ENCODE measurements at regions not wholly inside any gene's neighbourhood (a gene's known extent, or its start where the extent isn't known, plus 50 kb on each side); places are given as distances from the start of the nearest gene placed in this dataset.

DNA sequence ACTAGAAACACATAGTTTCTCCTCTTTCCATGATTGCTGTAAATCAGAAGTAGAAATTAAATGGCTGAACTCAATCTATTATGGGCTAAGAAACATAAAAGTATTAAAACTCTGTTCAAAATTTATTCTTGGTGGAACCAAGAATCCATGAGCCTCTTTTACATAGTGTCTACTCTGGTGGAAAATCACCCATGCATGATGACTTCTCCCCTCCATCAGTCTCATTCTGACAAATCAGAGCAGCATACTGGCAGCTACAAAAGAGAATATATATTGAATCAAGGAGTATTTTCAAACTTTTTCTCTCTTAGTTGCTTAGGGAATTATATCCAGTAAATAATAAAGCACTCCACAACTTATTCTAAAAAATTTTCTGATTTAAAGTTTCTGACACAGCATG is 536.9 kb upstream of the CCDC54 start:
- TF ChIP-seq CSDC2 (CRISPR knock-in tag; IDR thresholded peaks at IDR 0.05), result no peak
- no peak for TF ChIP-seq RARB (CRISPR knock-in tag; IDR thresholded peaks at IDR 0.05)
- no peak for TF ChIP-seq TCF4 (CRISPR knock-in tag; IDR thresholded peaks at IDR 0.05; ENCODE audit: borderline replicate concordance)
- no peak for TF ChIP-seq ZFP3 (CRISPR knock-in tag; IDR thresholded peaks at IDR 0.05)
- TF ChIP-seq, protein P1, sequence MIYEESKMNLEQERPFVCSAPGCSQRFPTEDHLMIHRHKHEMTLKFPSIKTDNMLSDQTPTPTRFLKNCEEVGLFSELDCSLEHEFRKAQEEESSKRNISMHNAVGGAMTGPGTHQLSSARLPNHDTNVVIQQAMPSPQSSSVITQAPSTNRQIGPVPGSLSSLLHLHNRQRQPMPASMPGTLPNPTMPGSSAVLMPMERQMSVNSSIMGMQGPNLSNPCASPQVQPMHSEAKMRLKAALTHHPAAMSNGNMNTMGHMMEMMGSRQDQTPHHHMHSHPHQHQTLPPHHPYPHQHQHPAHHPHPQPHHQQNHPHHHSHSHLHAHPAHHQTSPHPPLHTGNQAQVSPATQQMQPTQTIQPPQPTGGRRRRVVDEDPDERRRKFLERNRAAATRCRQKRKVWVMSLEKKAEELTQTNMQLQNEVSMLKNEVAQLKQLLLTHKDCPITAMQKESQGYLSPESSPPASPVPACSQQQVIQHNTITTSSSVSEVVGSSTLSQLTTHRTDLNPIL (CRISPR knock-in tag; IDR thresholded peaks at IDR 0.05; ENCODE audit: low read depth), result no peak

Data from SK-N-SH treated with all-trans-retinoic acid at 6 μM for 48 hours (cell line).